ENCODE measurements at regions not wholly inside any gene's neighbourhood (a gene's known extent, or its start where the extent isn't known, plus 50 kb on each side); places are given as distances from the start of the nearest gene placed in this dataset.
A peak's percentile ranks its signal among the peaks of the same experiment; 100 is the strongest.

DNA sequence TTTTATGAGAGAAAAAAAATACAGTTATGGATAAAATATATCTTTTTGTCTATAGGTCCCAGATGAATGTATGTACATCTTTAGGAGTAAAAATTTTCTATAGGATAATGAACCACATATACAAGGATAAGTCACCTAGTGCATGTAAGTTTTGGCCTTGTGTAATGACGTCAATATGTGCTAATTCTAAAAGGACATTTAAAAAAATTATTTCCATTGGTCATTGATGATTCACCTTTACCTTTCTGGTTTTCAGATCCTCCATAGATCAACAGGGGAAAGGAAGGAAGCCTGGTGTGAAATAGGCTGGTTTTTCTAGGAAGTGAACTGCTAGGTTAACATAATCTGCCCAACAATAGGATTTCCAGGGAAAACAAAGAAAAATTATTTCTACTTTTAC lies 684.3 kb upstream of the SOX9 start:
- Histone ChIP-seq H2BK20ac (ENCODE audit: low read depth, low read length) (peak overlapping the region; percentile 72; the same call in 1 of the 2 replicates), H3K4me2 (ENCODE audit: low read depth, low read length) (no peak overlapping the region), H3K36me3 (ENCODE audit: control insufficient read depth, insufficient read depth, low read length) (no peaks in the 10 kb centered on the region), H4K8ac (ENCODE audit: low read depth in 2 of 2, low read length in 2 of 2) (no peak overlapping the region), H3K79me1 (ENCODE audit: low read depth in 1 of 2, low read length in 2 of 2) (0 out of 4 replicates have a peak, but pooled peaks cover 0 to 3% of the 10 kb centered on the region in 2 experiments), H3K9me3 (ENCODE audit: control insufficient read depth, insufficient read depth, low read length) (no peaks in the 10 kb centered on the region), H3K18ac (ENCODE audit: low read depth, low read length) (peak overlapping the region; percentile 45; the same call in 1 of the 2 replicates), H3K4ac (ENCODE audit: low read depth, low read length) (no peak overlapping the region), H2AFZ (replicated peaks; ENCODE audit: low read length, poor library complexity) (no peak overlapping the region), H2BK5ac (ENCODE audit: low read depth, low read length, poor library complexity, severe bottlenecking) (peak overlapping the region; percentile 68), H4K20me1 (ENCODE audit: insufficient read depth, low read length) (no peaks in the 10 kb centered on the region), H3K14ac (replicated peaks; ENCODE audit: low read depth, low read length) (no peak overlapping the region), H2AK5ac (ENCODE audit: low read depth, low read length) (no peak overlapping the region), H2AK9ac (replicated peaks; ENCODE audit: low read depth, low read length, poor library complexity) (no peak overlapping the region), H2BK120ac (ENCODE audit: low read depth, low read length) (peak overlapping the region; percentile 47; the same call in 1 of the 2 replicates), H3K9ac (ENCODE audit: low read depth, low read length) (no peak overlapping the region), H4K5ac (ENCODE audit: low read depth, low read length) (no peak overlapping the region), H3K4me3 (ENCODE audit: insufficient read depth, low read depth, low read length) (no peak overlapping the region), H3K27ac (ENCODE audit: insufficient read depth, low read length) (no peak overlapping the region), H3K56ac (ENCODE audit: extremely low read depth, insufficient read depth, low read length) (no peak overlapping the region), H3K4me1 (ENCODE audit: control insufficient read depth, insufficient read depth, low read length) (peaks cover 13% of the 10 kb centered on the region), H3K27me3 (ENCODE audit: control insufficient read depth, insufficient read depth, low read length) (no peaks in the 10 kb centered on the region), H3K23ac (ENCODE audit: low read depth, low read length) (no peak overlapping the region), H4K91ac (ENCODE audit: insufficient read depth, low read depth, low read length) (no peak overlapping the region), H3K9me1 (ENCODE audit: insufficient read depth, low read length) (peaks cover 5% of the 10 kb centered on the region), H2BK15ac (ENCODE audit: low read depth, low read length) (no peak overlapping the region; the same call in 2 of the 3 replicates)
- dilution Hi-C loops (cut with HindIII; ENCODE audit: low sequenced_read_pairs, unreplicated experiment) = no loop called here
- TF ChIP-seq MAZ (IDR thresholded peaks at IDR 0.05; ENCODE audit: borderline replicate concordance, low read depth, low read length) (no peak), RAD21 (IDR thresholded peaks at IDR 0.05; ENCODE audit: low read length) (no peak), RFX5 (IDR thresholded peaks at IDR 0.05; ENCODE audit: low read depth, low read length) (no peak), RCOR1 (IDR thresholded peaks at IDR 0.05; ENCODE audit: insufficient replicate concordance, low read length) (no peak), CHD1 (IDR thresholded peaks at IDR 0.05; ENCODE audit: low read depth, low read length) (no peak), SMC3 (IDR thresholded peaks at IDR 0.05; ENCODE audit: low read depth, low read length) (no peak), NFE2L2 (IDR thresholded peaks at IDR 0.05; ENCODE audit: low read depth, low read length) (no peak), POLR2A (IDR thresholded peaks at IDR 0.05; ENCODE audit: low read depth, low read length) (no peak), MXI1 (IDR thresholded peaks at IDR 0.05; ENCODE audit: borderline replicate concordance, low read depth, low read length) (no peak)
- TF ChIP-seq, protein P1, sequence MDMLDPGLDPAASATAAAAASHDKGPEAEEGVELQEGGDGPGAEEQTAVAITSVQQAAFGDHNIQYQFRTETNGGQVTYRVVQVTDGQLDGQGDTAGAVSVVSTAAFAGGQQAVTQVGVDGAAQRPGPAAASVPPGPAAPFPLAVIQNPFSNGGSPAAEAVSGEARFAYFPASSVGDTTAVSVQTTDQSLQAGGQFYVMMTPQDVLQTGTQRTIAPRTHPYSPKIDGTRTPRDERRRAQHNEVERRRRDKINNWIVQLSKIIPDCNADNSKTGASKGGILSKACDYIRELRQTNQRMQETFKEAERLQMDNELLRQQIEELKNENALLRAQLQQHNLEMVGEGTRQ (IDR thresholded peaks at IDR 0.05; ENCODE audit: low read depth, low read length) = no peak
- TF ChIP-seq, protein P2, sequence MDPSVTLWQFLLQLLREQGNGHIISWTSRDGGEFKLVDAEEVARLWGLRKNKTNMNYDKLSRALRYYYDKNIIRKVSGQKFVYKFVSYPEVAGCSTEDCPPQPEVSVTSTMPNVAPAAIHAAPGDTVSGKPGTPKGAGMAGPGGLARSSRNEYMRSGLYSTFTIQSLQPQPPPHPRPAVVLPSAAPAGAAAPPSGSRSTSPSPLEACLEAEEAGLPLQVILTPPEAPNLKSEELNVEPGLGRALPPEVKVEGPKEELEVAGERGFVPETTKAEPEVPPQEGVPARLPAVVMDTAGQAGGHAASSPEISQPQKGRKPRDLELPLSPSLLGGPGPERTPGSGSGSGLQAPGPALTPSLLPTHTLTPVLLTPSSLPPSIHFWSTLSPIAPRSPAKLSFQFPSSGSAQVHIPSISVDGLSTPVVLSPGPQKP (IDR thresholded peaks at IDR 0.05; ENCODE audit: borderline replicate concordance, low read depth, low read length) = no peak
- WGBS, 2 experiments (ENCODE audit: extremely low coverage in 2 of 2, insufficient read length in 1 of 2) = no CpG with 5 or more reads among the region's 1 CpG
- intact Hi-C loops (cut with micrococcal nuclease) = no loop called here
- ATAC-seq (ENCODE audit: low read depth) (no peak), DNase-seq (no peak)
- POLR2A ChIA-PET (ENCODE audit: unreplicated experiment) = no interaction called here
- CTCF ChIA-PET = no interaction called here
- BruUV-seq (replicated peaks) = no TSS peak
- in situ Hi-C loops (cut with MboI; ENCODE audit: low sequenced_read_pairs) = no loop called here

All from IMR-90 (cell line).